OCI-LY3 (cell line): ENCODE measurements at regions not wholly inside any gene's neighbourhood (a gene's known extent, or its start where the extent isn't known, plus 50 kb on each side); places are given as distances from the start of the nearest gene placed in this dataset.
"Not testable (repeated sequence)": the region's sequence is repeated elsewhere in the genome, so short reads cannot be mapped to it uniquely, and the experiment has no call there.

Experiments
- H2AFZ ChIP-seq: fragments of 200-600, 300-600 bp; shearing (Covaris generic); 2 replicates; pipeline ENCODE4 v1.6.0; 2014; ENCODE audit warnings: antibody characterized with exemption, low read depth, low read length
- H3K27ac ChIP-seq: fragments of 200-600, 300-600 bp; sonication (generic); 2 replicates; pipeline ENCODE4 v1.5.1; 2014; ENCODE audit warnings: mild to moderate bottlenecking, low read length, moderate library complexity, mixed read lengths
- H3K27me3 ChIP-seq: fragments of 200-600, 300-600 bp; sonication (generic); 2 replicates; pipeline ENCODE4 v1.6.1; 2014; ENCODE audit warnings: low read depth, low read length, mixed read lengths
- H3K36me3 ChIP-seq: fragments of 200-600, 300-600 bp; sonication (generic); replicated peaks from 2 replicates; pipeline ENCODE3; 2014; ENCODE audit warnings: low read depth, low read length, mixed read lengths
- H3K4me1 ChIP-seq: fragments of 300-600, 200-600 bp; sonication (generic); 2 replicates; pipeline ENCODE4 v1.6.1; 2014; ENCODE audit warnings: low read length, mixed read lengths
- H3K4me2 ChIP-seq: fragments of 200-600, 300-600 bp; sonication (generic); 2 replicates; pipeline ENCODE4 v1.6.1; 2014; ENCODE audit warnings: low read length, mixed read lengths
- H3K4me3 ChIP-seq: fragments of 300-600, 200-600 bp; sonication (generic); 2 replicates; pipeline ENCODE4 v1.5.1; 2014; ENCODE audit warnings: antibody characterized with exemption, mild to moderate bottlenecking, low read length, moderate library complexity
- H3K79me2 ChIP-seq: fragments of 300-600, 200-600 bp; shearing (Covaris generic); 2 replicates; pipeline ENCODE4 v1.6.1; 2014; ENCODE audit warnings: mild to moderate bottlenecking, low read length, mixed read lengths
- H3K9ac ChIP-seq: fragments of 300-600, 200-600 bp; shearing (Covaris generic); 2 replicates; pipeline ENCODE4 v1.6.0; 2014; ENCODE audit warnings: mild to moderate bottlenecking, low read length, moderate library complexity
- H3K9me3 ChIP-seq: fragments of 200-600, 300-600 bp; shearing (Covaris generic); 2 replicates; pipeline ENCODE4 v1.6.1; 2014; ENCODE audit warnings: low read length, mixed read lengths; ENCODE audit not compliant: insufficient read depth
- H4K20me1 ChIP-seq: fragments of 200-600, 300-600 bp; sonication (generic); 2 replicates; pipeline ENCODE4 v1.6.1; 2016; ENCODE audit warnings: low read length, mixed read lengths; ENCODE audit not compliant: insufficient read depth

DNA sequence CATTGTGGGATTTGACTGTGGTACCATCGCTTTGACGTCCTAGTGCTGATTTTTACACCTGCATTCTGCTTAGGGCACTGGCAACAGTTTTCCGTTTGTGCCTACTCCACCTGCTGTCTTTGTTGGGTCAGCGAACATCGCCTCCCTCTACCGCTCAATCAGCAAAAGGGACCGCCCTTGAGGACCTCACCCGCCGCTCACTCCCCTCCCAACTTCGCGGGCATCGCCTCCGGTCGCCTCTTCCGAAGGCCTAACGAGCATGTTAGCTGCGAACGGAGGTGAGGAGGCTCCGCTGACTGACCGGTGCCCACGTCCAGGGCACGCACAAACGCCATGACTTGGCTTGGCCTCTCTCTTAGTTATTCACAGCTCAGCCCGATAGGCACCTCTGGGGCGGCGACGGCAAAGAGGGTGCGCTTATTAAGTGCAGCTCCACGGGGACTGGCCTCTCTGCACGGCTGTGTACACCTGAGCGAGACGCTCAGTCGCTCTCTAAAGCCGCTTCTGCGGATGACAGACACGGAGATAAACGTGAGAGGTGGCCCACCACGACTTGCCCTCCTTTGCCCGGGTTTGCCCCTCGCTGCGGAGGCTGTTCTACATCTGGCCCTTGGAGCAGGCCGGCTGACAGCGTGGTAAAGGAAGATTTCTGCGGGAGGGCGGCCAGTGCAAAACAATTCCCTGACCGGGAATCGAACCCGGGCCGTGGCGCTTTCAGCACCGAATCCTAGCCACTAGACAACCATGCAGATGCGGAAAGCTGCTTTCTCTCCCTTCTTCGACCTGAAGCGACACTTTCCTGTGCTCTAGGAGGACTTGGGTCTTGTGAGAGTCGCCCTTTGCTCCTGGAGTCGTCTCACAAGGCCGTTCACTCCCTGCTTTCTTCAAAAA, 179.5 kb downstream of the FAM72C start:
- not testable (repeated sequence) for H3K4me2 ChIP-seq, H3K4me1 ChIP-seq, H3K9me3 ChIP-seq, H4K20me1 ChIP-seq, H3K36me3 ChIP-seq, H3K27ac ChIP-seq, H3K9ac ChIP-seq, H3K79me2 ChIP-seq, H2AFZ ChIP-seq, H3K27me3 ChIP-seq, H3K4me3 ChIP-seq

DNA sequence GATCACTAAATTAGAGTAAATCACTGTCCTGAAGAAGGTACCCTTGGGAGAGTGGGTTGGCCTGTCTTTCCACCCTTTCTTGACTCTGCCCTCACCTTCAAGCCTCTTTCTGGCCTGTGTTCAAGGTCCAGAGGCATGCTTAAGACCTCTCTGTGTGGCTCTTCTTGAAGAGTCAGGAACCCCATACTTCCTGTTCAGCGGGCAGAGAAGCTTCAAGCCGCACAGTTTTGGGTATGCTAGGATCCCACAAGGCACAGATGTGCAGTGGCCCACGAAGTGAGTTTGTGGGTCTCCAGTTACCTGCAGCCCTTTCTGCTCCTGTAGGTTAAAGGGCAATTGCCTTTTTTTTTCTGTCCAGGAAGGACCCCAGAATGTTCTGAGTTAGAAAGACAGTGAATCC, 185.4 kb downstream of the FAM72C start:
- not testable (repeated sequence) for H2AFZ ChIP-seq, H3K9me3 ChIP-seq, H4K20me1 ChIP-seq, H3K36me3 ChIP-seq, H3K4me1 ChIP-seq, H3K79me2 ChIP-seq, H3K27me3 ChIP-seq, H3K27ac ChIP-seq, H3K9ac ChIP-seq, H3K4me3 ChIP-seq, H3K4me2 ChIP-seq

DNA sequence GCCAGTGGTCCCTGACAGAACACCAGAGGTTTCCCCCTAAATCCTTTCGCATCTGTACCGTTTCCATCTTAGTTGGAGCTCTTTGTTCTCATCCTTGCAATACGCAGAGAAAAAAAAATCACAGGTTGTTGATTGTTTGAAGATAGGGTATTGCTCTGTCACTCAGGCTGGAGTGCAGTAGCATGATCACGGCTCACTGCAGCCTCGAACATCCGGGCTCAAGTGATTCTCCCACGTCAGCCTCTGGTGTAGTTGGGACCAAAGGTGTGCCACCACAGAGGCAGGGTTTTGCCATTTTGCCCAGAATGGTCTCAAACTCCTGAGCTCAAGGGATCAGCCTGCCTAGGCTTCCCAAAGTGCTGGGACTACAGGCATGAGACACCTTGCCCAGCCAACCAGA, 185.9 kb downstream of the FAM72C start:
- H2AFZ ChIP-seq, H3K27ac ChIP-seq, H3K9ac ChIP-seq, H3K4me1 ChIP-seq, H3K9me3 ChIP-seq, H3K79me2 ChIP-seq, H3K27me3 ChIP-seq, H3K36me3 ChIP-seq, H4K20me1 ChIP-seq, H3K4me3 ChIP-seq, H3K4me2 ChIP-seq: not testable (repeated sequence)

DNA sequence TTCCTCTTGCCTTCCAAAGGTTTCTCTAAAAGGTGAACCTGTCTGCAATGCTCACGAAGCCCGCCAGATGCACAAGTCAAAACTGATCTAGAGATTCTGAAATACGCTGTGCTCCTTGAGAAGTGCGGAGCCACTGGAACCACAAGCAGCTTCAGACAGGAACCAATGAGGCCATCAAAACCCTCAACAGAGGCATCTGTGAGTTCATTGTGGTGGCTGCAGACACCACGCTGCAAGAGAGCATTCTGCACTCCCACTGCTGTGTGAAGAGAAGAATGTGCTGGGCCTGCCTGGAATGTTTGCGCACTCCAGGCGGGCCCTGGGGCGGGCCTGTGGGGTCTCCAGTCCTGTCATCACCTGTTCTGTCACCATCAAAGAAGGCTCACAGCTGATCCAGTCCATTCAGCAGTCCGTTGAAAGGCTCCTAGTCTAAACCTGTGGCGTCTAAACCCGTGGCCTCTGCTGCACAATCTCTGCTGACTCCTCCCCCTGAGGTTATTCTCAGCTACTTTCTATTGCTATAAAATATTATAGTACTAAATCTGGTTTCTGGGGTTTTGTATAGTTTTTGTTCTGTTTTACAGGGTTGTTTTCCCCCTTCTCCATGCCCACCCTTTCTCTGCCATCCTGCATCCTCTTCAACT, 187.4 kb downstream of the FAM72C start:
- not testable (repeated sequence) for H3K36me3 ChIP-seq, H3K9ac ChIP-seq, H4K20me1 ChIP-seq, H3K4me3 ChIP-seq, H3K27me3 ChIP-seq, H3K9me3 ChIP-seq, H3K79me2 ChIP-seq, H2AFZ ChIP-seq, H3K4me1 ChIP-seq, H3K4me2 ChIP-seq, H3K27ac ChIP-seq

DNA sequence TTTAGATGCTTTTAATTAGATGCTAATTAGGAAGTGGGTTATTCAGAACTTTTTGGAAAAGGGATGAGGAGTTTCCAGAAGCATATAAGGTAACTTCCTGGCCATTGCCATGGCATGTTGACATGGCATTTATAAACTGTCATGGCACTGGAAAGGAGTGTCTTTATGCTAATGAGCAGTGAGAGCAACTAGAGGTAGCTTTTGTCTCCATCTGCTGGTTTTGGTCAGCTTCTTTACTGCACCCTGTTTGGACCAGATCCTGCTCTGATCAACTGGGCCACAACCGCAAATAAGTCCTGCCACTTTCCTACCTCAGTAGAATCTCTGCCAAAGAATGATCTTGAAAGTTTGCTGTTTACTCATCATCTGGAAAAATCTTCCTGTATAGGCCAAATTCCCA, 193.6 kb downstream of the FAM72C start:
- H4K20me1 ChIP-seq, H3K4me2 ChIP-seq, H3K4me1 ChIP-seq, H3K79me2 ChIP-seq, H3K27me3 ChIP-seq, H3K27ac ChIP-seq, H3K4me3 ChIP-seq, H3K9ac ChIP-seq, H3K36me3 ChIP-seq, H2AFZ ChIP-seq, H3K9me3 ChIP-seq: not testable (repeated sequence)

DNA sequence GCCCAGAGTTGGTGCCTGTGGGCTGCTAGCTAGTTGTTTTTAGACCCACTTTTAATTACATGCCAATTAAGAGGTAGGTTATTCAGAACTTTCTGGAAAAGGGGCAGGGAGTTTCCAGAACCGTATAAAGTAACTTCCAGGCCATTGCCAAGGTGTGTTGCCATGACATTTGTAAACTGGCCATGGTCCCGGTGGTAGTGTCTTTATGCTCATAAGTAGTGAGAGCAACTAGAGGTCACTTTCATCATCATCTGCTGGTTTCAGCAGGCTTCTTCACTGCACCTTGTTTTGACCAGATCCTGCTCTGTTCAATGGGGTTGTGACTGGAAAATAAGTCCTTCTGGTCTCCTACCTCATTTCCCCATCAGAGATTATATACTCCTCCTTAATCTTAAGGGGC, 207.0 kb downstream of the FAM72C start:
- not testable (repeated sequence) for H2AFZ ChIP-seq, H3K27me3 ChIP-seq, H4K20me1 ChIP-seq, H3K9me3 ChIP-seq, H3K4me3 ChIP-seq, H3K79me2 ChIP-seq, H3K27ac ChIP-seq, H3K4me2 ChIP-seq, H3K9ac ChIP-seq, H3K4me1 ChIP-seq, H3K36me3 ChIP-seq

DNA sequence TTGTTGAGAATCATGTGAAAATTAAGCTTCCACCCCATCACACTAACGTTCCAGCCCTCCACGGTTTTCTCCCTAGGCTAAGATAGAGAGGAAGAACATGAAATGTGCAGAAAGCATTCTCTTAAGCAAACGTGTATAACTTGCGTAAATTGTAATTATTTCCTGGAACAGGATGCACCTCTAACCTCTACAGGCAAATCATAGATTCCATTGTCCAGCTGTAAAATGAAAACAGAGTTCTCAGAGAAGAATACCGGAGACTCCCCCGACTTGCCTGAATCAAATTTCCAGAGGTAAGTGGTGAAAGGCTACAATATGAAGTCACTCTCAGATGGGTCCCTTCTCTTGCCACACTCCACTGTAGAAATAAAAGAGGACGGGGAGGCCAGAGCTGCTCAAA, 211.4 kb downstream of the FAM72C start:
- H3K4me2 ChIP-seq, H3K9ac ChIP-seq: not testable (repeated sequence)

DNA sequence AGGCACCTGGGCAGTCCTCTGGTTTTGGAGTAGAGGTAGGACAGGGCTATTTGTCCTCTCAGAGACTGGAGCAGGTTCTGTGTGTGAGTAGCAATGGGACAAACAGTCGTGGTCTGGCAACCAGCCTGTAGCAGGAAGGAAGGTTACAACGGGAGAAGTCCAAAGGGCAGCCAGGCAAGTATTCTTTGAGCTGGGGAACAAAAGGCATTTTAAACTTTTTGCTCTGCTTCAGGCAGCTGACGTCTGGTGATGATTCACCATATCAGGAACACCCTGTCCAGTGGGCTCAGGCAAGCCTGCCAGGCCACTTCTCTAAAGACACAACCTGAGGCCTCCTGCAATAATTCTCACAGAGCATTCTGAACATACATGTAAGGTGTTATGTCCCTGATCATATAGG, 215.8 kb downstream of the FAM72C start:
- not testable (repeated sequence) for H3K9me3 ChIP-seq, H3K4me1 ChIP-seq, H2AFZ ChIP-seq, H3K27ac ChIP-seq, H3K36me3 ChIP-seq, H3K4me2 ChIP-seq, H3K9ac ChIP-seq, H3K79me2 ChIP-seq, H3K4me3 ChIP-seq, H4K20me1 ChIP-seq, H3K27me3 ChIP-seq

More for the DNA sequence above, 211.4 kb downstream of the FAM72C start:
- not testable (repeated sequence) for H3K4me3 ChIP-seq, H3K27ac ChIP-seq, H3K36me3 ChIP-seq, H3K9me3 ChIP-seq, H3K4me1 ChIP-seq, H3K27me3 ChIP-seq, H4K20me1 ChIP-seq, H2AFZ ChIP-seq, H3K79me2 ChIP-seq
